Osteocyte (in vitro differentiated cells): ENCODE measurements at regions not wholly inside any gene's neighbourhood (a gene's known extent, or its start where the extent isn't known, plus 50 kb on each side); places are given as distances from the start of the nearest gene placed in this dataset.

Source experiments
- DNase-seq: peaks from one replicate; pipeline ENCODE4 v3.0.0; 2021; ENCODE audit warnings: mixed read lengths; ENCODE audit not compliant: unreplicated experiment; ENCODE audit errors: extremely low spot score
- H3K27ac Mint-ChIP-seq: one replicate; pipeline ENCODE4 v1.8.0; 2021; ENCODE audit warnings: mild to moderate bottlenecking, mixed read lengths; ENCODE audit not compliant: unreplicated experiment
- H3K27me3 Mint-ChIP-seq: one replicate; pipeline ENCODE4 v1.8.0; 2021; ENCODE audit warnings: mixed read lengths; ENCODE audit not compliant: unreplicated experiment
- H3K36me3 Mint-ChIP-seq: one replicate; pipeline ENCODE4 v1.8.0; 2021; ENCODE audit warnings: mixed read lengths; ENCODE audit not compliant: unreplicated experiment
- H3K4me1 Mint-ChIP-seq: one replicate; pipeline ENCODE4 v1.8.0; 2021; ENCODE audit warnings: mixed read lengths; ENCODE audit not compliant: unreplicated experiment
- H3K4me3 Mint-ChIP-seq: one replicate; pipeline ENCODE4 v1.8.0; 2021; ENCODE audit warnings: mild to moderate bottlenecking, moderate library complexity, mixed read lengths; ENCODE audit not compliant: unreplicated experiment
- H3K9me3 Mint-ChIP-seq: one replicate; pipeline ENCODE4 v1.8.0; 2021; ENCODE audit warnings: mixed read lengths; ENCODE audit not compliant: unreplicated experiment
- CTCF ChIP-seq: fragments of 200-600 bp; sonication (generic); IDR thresholded peaks from 2 replicates; pipeline ENCODE4 v1.5.0; 2021; ENCODE audit warnings: antibody characterized with exemption, mild to moderate bottlenecking, moderate library complexity

- no peak for TF ChIP-seq CTCF
- no peaks in the 10 kb centered on the region for H3K36me3 Mint-ChIP-seq
- peaks cover 13% of the 10 kb centered on the region for H3K9me3 Mint-ChIP-seq
- H3K4me1 Mint-ChIP-seq: no peaks in the 10 kb centered on the region
- H3K4me3 Mint-ChIP-seq: no peak overlapping the region
- DNase-seq: no peak
- H3K27me3 Mint-ChIP-seq: no peaks in the 10 kb centered on the region
- H3K27ac Mint-ChIP-seq: no peak overlapping the region
Observed at GRCh38 chr2:22491442-22491841, 893.5 kb upstream of the KLHL29 start.

GRCh38 chr2:22494156-22494555 is 890.8 kb upstream of the KLHL29 start:
- peaks cover 17% of the 10 kb centered on the region for H3K9me3 Mint-ChIP-seq
- H3K4me3 Mint-ChIP-seq: no peak overlapping the region
- H3K27me3 Mint-ChIP-seq: no peaks in the 10 kb centered on the region
- H3K36me3 Mint-ChIP-seq: no peaks in the 10 kb centered on the region
- no peak for DNase-seq
- TF ChIP-seq CTCF: no peak
- H3K4me1 Mint-ChIP-seq: no peaks in the 10 kb centered on the region
- H3K27ac Mint-ChIP-seq: no peak overlapping the region

GRCh38 chr2:22497064-22497463 is 887.9 kb upstream of the KLHL29 start:
- no peak overlapping the region for H3K27ac Mint-ChIP-seq
- H3K9me3 Mint-ChIP-seq: peaks cover 19% of the 10 kb centered on the region
- H3K27me3 Mint-ChIP-seq: no peaks in the 10 kb centered on the region
- no peaks in the 10 kb centered on the region for H3K4me1 Mint-ChIP-seq
- no peak for DNase-seq
- no peak for TF ChIP-seq CTCF
- no peak overlapping the region for H3K4me3 Mint-ChIP-seq
- no peaks in the 10 kb centered on the region for H3K36me3 Mint-ChIP-seq

GRCh38 chr2:22497789-22498188 is 887.2 kb upstream of the KLHL29 start:
- Mint-ChIP-seq H3K27ac (no peak overlapping the region), H3K4me1 (no peaks in the 10 kb centered on the region), H3K4me3 (no peak overlapping the region), H3K36me3 (no peaks in the 10 kb centered on the region), H3K27me3 (no peaks in the 10 kb centered on the region), H3K9me3 (peaks cover 21% of the 10 kb centered on the region)
- no peak for DNase-seq
- no peak for TF ChIP-seq CTCF

- H3K36me3 Mint-ChIP-seq: no peaks in the 10 kb centered on the region
- H3K27me3 Mint-ChIP-seq: no peaks in the 10 kb centered on the region
- DNase-seq: no peak
- TF ChIP-seq CTCF: no peak
- H3K9me3 Mint-ChIP-seq: peaks cover 20% of the 10 kb centered on the region
- H3K4me3 Mint-ChIP-seq: no peak overlapping the region
- no peaks in the 10 kb centered on the region for H3K4me1 Mint-ChIP-seq
- no peak overlapping the region for H3K27ac Mint-ChIP-seq
Observed at GRCh38 chr2:22499082-22499839, 885.7 kb upstream of the KLHL29 start.
